GM18519 (cell line): ENCODE measurements at regions not wholly inside any gene's neighbourhood (a gene's known extent, or its start where the extent isn't known, plus 50 kb on each side); places are given as distances from the start of the nearest gene placed in this dataset.

Experiments
- ATAC-seq: cut with Tn5 transposase; IDR thresholded peaks from one replicate; pipeline ENCODE4 v1.9.1; 2021; ENCODE audit warnings: mild to moderate bottlenecking, moderate library complexity; ENCODE audit not compliant: unreplicated experiment, low FRiP score

- ATAC-seq = no peak
These were observed 327.9 kb downstream of the AKAIN1 start for GRCh38 chr18:4869155-4869554.

DNA sequence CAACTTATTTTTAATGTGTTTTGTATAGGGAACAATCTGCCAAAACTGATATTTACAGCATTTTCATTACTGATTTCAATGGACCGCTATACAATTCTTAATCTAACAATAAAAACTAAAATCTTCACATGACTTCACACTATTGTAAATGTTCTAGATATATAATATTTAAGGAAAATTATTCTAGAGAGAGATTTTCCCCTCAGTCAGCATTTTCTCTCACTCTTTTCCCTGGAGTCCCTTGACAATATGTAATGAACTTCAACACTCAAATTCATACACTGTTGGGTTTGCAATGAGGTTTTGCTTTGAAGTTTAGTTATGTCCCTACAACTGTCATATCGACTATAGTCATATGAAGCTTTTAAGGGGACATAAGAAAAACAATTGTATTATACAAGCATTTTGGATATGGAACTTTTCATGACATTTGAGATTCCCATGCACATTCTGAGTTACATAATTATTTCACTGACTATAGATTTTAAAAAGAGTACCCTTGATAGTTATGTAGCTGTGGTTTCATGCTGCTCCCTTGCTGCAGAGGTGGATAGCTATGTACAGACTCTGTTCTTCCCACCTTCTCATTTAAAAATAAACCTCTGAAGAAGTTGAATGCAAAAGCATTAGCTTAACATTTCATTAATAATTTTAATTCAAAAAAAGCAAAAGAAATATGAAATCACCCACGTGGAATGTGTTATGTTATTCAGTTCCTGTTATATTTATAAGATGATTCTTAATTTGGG is 338.5 kb downstream of the AKAIN1 start:
- ATAC-seq = no peak

- no peak for ATAC-seq
These were observed 342.4 kb downstream of the AKAIN1 start for GRCh38 chr18:4854671-4855070.

GRCh38 chr18:4851301-4851976 is 345.6 kb downstream of the AKAIN1 start:
- no peak for ATAC-seq

DNA sequence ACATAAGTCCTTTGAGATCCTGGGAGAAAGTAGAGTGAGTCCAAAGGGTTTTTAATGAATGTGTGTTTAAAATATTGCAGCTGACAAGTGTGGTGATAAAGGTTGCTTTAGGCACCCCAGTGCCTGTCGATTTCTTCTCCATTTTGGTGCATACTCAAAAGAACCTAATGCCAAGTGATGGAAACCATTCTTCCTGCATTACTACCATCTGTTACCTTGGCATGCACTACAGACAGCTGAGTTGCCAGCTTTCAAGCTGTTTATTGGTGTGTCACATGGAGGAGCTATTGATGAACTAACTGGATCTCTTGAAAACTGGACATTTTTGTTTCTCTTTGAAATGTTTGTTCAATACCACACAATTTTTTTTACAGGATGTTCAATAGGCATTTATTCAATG is 350.0 kb downstream of the AKAIN1 start:
- no peak for ATAC-seq

- no peak for ATAC-seq
These were observed 352.7 kb downstream of the AKAIN1 start for GRCh38 chr18:4844320-4844719.

GRCh38 chr18:4843771-4844170 is 353.3 kb downstream of the AKAIN1 start:
- no peak for ATAC-seq

- no peak for ATAC-seq
These were observed 354.3 kb downstream of the AKAIN1 start for GRCh38 chr18:4842751-4843150.

DNA sequence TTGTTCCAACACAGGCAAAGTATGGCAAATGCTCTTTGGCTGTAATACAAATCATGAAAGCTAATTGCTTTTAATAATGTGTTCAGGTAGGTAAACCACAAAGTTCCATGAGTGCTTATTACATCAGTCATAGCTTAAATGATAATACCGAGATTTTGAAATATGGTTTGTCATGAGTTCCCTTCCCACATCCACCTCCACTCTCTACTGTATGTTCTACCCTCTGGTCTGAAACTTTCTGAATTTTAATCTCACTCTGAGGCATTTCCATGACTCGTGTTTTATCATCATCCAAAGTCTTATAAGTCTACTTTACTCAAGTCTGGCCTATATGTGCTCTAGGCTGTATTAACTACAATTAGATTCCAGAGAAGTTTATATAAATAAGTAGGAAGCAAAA is 354.8 kb downstream of the AKAIN1 start:
- ATAC-seq = no peak

GRCh38 chr18:4839639-4840038 is 357.4 kb downstream of the AKAIN1 start:
- ATAC-seq = no peak

DNA sequence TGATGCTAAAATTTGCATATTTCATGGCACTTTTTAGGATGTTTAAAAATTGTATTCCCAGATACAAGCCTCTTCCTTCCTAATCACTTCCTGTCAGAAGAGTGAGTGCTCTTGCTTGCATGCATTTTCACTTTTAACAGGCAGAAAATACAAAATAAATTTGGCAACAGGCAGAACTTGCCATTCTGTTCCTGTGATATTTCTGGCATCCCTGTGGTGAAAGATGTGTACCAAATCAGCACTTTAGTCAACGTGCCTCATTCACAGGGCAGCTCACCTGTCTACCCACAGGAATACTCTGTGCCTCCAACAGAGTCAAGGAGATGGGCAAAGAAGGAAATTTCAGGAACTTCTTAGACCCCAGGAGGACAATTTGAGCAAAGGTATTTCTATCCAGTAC is 360.9 kb downstream of the AKAIN1 start:
- ATAC-seq = no peak

DNA sequence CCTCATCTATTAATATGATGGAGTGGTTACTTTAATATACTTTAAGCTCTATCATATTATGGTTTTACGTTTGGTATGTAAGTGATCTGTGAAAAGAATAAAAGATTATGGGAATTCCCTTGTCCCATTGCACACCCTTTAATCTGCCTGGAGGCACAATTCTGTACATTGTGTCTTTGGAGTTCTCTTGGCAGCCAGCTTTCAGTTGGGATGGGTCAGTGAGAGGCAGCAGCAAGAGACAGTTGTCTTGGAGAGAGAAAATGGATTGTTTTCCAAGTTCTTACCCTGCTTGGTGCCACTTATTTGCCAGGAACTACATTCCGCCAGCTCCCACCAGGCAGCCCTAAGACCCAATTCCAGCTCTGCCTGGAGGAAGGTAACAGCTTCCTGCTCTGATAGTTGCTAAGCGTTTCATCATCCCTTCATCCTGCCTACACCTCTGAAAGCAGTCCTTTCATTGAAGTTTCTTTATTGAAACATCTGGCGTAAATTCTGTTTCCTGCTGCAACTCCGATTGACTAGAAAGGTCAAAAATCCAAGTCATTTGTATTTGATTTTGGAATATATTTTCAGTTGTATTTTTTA is 365.2 kb downstream of the AKAIN1 start:
- no peak for ATAC-seq

- no peak for ATAC-seq
These were observed 365.9 kb downstream of the AKAIN1 start for GRCh38 chr18:4831127-4831526.

- ATAC-seq = no peak
These were observed 368.0 kb upstream of the DLGAP1 start for GRCh38 chr18:4823091-4823490.

GRCh38 chr18:4821801-4822200 is 366.7 kb upstream of the DLGAP1 start:
- ATAC-seq = no peak

DNA sequence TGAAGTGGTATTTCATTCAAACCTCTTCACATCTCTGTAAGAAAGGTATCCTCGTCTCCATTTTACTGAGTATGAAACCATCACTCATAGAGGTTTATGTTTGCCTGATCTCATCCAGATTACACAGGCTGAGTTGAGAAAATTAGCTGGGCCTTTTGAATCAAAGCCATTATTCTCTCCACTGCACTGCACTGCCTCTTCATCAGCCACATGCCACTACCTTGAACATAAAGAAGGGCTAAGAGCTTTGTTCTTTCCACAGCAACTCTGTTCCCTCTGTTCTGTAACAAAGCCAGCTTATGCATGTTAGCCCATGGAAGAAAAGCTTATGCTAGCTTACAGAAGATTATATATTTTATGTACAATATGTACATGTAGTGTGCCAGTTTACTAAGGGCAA is 362.6 kb upstream of the DLGAP1 start:
- ATAC-seq = no peak

- no peak for ATAC-seq
These were observed 358.6 kb upstream of the DLGAP1 start for GRCh38 chr18:4813708-4814107.

GRCh38 chr18:4808891-4809290 is 353.8 kb upstream of the DLGAP1 start:
- ATAC-seq = no peak

- ATAC-seq = no peak
These were observed 352.6 kb upstream of the DLGAP1 start for GRCh38 chr18:4807604-4808293.

- no peak for ATAC-seq
These were observed 351.2 kb upstream of the DLGAP1 start for GRCh38 chr18:4806331-4806730.

GRCh38 chr18:4802296-4802695 is 347.2 kb upstream of the DLGAP1 start:
- no peak for ATAC-seq
